Endothelial cell of umbilical vein (primary cell): ENCODE measurements at regions not wholly inside any gene's neighbourhood (a gene's known extent, or its start where the extent isn't known, plus 50 kb on each side); places are given as distances from the start of the nearest gene placed in this dataset.

Source experiments
- EZH2 ChIP-seq: IDR thresholded peaks from 2 replicates; pipeline ENCODE4 v1.6.1; 2012; ENCODE audit warnings: borderline replicate concordance, low read depth, mild to moderate bottlenecking, moderate library complexity, low read length, inconsistent platforms; ENCODE audit not compliant: severe bottlenecking
- GATA2 ChIP-seq: IDR thresholded peaks from 2 replicates; pipeline ENCODE4 v1.7.0; 2011; ENCODE audit warnings: low read depth, mild to moderate bottlenecking, moderate library complexity, mixed read lengths, low read length; ENCODE audit not compliant: insufficient read length, insufficient read depth
- MAX ChIP-seq: IDR thresholded peaks from 2 replicates; pipeline ENCODE4 v1.6.1; 2011; ENCODE audit not compliant: insufficient read depth, insufficient read length
- POLR2A ChIP-seq: IDR thresholded peaks from 2 replicates; pipeline ENCODE4 v1.6.1; 2012; ENCODE audit warnings: low read depth, mild to moderate bottlenecking, control low read depth, low read length
- TF ChIP-seq, protein P1 (sequence below), 2 donors: IDR thresholded peaks; 1 replicate in 1 of 2; 2 replicates in 1 of 2; pipeline ENCODE4 v1.5.1; 2011; ENCODE audit warnings: low read length in 2 of 2, mild to moderate bottlenecking in 2 of 2, moderate library complexity in 2 of 2, control low read depth in 1 of 2, inconsistent platforms in 1 of 2, low read depth in 1 of 2; ENCODE audit not compliant: insufficient read depth in 1 of 2; ENCODE audit errors: extremely low read depth in 1 of 2

DNA sequence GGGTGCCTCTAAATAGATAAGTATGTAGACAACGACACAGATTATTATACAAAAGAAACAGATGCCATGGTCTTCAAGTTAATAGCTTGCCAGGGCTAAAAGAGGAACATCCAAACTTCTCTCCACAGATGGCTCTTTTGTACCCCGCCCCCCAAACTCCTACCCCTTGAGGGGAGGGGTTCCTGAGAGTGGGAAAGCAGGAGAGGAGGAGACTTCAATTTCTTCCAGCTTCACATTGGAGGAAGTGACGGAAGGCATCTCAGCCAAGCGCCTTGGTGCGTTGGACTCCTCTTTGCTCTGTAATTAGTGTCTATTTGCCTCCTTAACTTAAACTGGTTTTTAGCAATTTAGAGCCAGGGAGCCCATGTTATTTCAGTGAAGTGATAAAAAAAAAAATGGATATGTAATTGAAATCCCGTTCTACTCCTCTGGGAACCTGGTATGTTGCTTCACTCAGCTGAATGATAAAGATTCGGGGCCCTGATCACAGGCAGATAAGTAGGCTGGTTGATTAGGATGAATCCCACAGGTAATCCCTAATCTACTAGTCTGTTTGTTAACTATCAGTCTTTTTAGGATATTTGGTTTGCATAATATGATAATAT is 580.9 kb upstream of the CADM1 start:
- TF ChIP-seq, protein P1, sequence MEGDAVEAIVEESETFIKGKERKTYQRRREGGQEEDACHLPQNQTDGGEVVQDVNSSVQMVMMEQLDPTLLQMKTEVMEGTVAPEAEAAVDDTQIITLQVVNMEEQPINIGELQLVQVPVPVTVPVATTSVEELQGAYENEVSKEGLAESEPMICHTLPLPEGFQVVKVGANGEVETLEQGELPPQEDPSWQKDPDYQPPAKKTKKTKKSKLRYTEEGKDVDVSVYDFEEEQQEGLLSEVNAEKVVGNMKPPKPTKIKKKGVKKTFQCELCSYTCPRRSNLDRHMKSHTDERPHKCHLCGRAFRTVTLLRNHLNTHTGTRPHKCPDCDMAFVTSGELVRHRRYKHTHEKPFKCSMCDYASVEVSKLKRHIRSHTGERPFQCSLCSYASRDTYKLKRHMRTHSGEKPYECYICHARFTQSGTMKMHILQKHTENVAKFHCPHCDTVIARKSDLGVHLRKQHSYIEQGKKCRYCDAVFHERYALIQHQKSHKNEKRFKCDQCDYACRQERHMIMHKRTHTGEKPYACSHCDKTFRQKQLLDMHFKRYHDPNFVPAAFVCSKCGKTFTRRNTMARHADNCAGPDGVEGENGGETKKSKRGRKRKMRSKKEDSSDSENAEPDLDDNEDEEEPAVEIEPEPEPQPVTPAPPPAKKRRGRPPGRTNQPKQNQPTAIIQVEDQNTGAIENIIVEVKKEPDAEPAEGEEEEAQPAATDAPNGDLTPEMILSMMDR (IDR thresholded peaks at IDR 0.05; ENCODE audit: extremely low read depth in 1 of 2, insufficient read depth in 1 of 2, low read depth in 1 of 2, low read length in 2 of 2): no peak
- TF ChIP-seq GATA2: no peak
- TF ChIP-seq POLR2A: no peak
- TF ChIP-seq MAX: no peak
- no peak for TF ChIP-seq EZH2
